Upper lobe of left lung (tissue), 6 donors: ENCODE measurements at regions not wholly inside any gene's neighbourhood (a gene's known extent, or its start where the extent isn't known, plus 50 kb on each side); places are given as distances from the start of the nearest gene placed in this dataset.

Experiments used
- ATAC-seq, 2 donors: fragments of 200-7000 bp; cut with Tn5 transposase; one replicate each; pipeline ENCODE4 v1.9.1; 2022; ENCODE audit warnings: mild to moderate bottlenecking in 2 of 2, moderate library complexity in 2 of 2; ENCODE audit not compliant: low FRiP score in 2 of 2
- DNase-seq, 2 donors: peaks; one replicate each; pipeline ENCODE4 v3.0.0-alpha.2; 2019 to 2020
- H3K27ac ChIP-seq, 4 donors: fragments of 200-600 bp; sonication (generic); one replicate each; pipeline ENCODE4 v1.5.1; 2016 to 2019
- H3K27me3 ChIP-seq, 4 donors: fragments of 200-600 bp; sonication (generic); one replicate each; pipeline ENCODE4 v1.5.1; 2017 to 2019
- H3K36me3 ChIP-seq, 4 donors: fragments of 200-600 bp; sonication (generic); one replicate each; pipeline ENCODE4 v1.5.1; 2016 to 2019
- H3K4me1 ChIP-seq, 4 donors: fragments of 200-600 bp; sonication (generic); one replicate each; pipeline ENCODE4 v1.5.1; 2018 to 2019
- H3K4me3 ChIP-seq, 4 donors: fragments of 200-600 bp; sonication (generic); one replicate each; pipeline ENCODE4 v1.5.1; 2017 to 2019; ENCODE audit warnings: mild to moderate bottlenecking in 2 of 4, moderate library complexity in 1 of 4
- H3K9me3 ChIP-seq, 4 donors: fragments of 200-600 bp; sonication (generic); one replicate each; pipeline ENCODE4 v1.5.1; 2018 to 2019
- CTCF ChIP-seq, 6 experiments: fragments of 450-650 bp in 4 of 6; fragments of 200-600 bp in 2 of 6; sonication (generic) in 2 of 6; IDR thresholded peaks; one replicate each; pipeline ENCODE4 v1.5.1; 2016 to 2019; ENCODE audit warnings: antibody characterized with exemption in 6 of 6
- EP300 ChIP-seq, 4 donors: sonication (generic); formaldehyde crosslinking; IDR thresholded peaks; one replicate each; pipeline ENCODE4 v1.5.1; 2017; ENCODE audit warnings: antibody characterized with exemption in 4 of 4, control low read depth in 2 of 4
- POLR2A ChIP-seq, 4 donors: fragments of 450-650 bp; IDR thresholded peaks; one replicate each; pipeline ENCODE4 v1.5.1; 2016 to 2017; ENCODE audit warnings: antibody characterized with exemption in 4 of 4, mild to moderate bottlenecking in 2 of 4
- POLR2AphosphoS5 ChIP-seq, 2 donors: sonication (generic); formaldehyde crosslinking; IDR thresholded peaks; one replicate each; pipeline ENCODE4 v1.5.1; 2017; ENCODE audit warnings: antibody characterized with exemption in 2 of 2
- WGBS, 2 donors: methylation state at CpG; one replicate each; pipeline ENCODE4 v1.1.5; 2017 to 2018; 5-methylcytosine and 5-hydroxymethylcytosine counted together
- donor health status: DM: no; HTN: no; CAD: no; lungs with moderate emphysema.
- donor health status: DM: no; HTN: yes; CAD: no; lungs with severe emphysema.

- DNase-seq = no peak
- ATAC-seq = no peak
- H3K27me3 ChIP-seq = no peaks in the 10 kb centered on the region
Measured at GRCh38 chr22:49193901-49194465, 633.7 kb downstream of the BRD1 start.

GRCh38 chr22:49193348-49193747 lies 634.3 kb downstream of the BRD1 start:
- no peaks in the 10 kb centered on the region for H3K36me3 ChIP-seq
- 86 to 95% methylated on average over 11 to 14 of the region's 14 CpGs for WGBS, 2 donors
- no peak for TF ChIP-seq EP300 (IDR thresholded peaks at IDR 0.05)
- TF ChIP-seq POLR2AphosphoS5 (IDR thresholded peaks at IDR 0.05) = no peak
- TF ChIP-seq POLR2A (IDR thresholded peaks at IDR 0.05) = no peak
- TF ChIP-seq CTCF (IDR thresholded peaks at IDR 0.05) = no peak
- ATAC-seq = no peak
- no peaks in the 10 kb centered on the region for H3K9me3 ChIP-seq
- no peak overlapping the region for H3K27ac ChIP-seq
- no peaks in the 10 kb centered on the region for H3K27me3 ChIP-seq
- no peak for DNase-seq
- H3K4me3 ChIP-seq = no peak overlapping the region
- H3K4me1 ChIP-seq = peaks cover 0 to 2% (median 0%) of the 10 kb centered on the region in 4 donors

More at GRCh38 chr22:49193901-49194465, 633.7 kb downstream of the BRD1 start:
- TF ChIP-seq POLR2A (IDR thresholded peaks at IDR 0.05) (no peak), EP300 (IDR thresholded peaks at IDR 0.05) (no peak), CTCF (IDR thresholded peaks at IDR 0.05) (no peak), POLR2AphosphoS5 (IDR thresholded peaks at IDR 0.05) (no peak)
- no peak overlapping the region for H3K4me3 ChIP-seq
- H3K27ac ChIP-seq = no peak overlapping the region
- H3K9me3 ChIP-seq = no peaks in the 10 kb centered on the region
- no peaks in the 10 kb centered on the region for H3K36me3 ChIP-seq
- 79 to 82% methylated on average over 11 to 13 of the region's 13 CpGs for WGBS, 2 donors
- H3K4me1 ChIP-seq = peaks cover 0 to 2% (median 0%) of the 10 kb centered on the region in 4 donors

- no peak overlapping the region for H3K4me3 ChIP-seq
- TF ChIP-seq POLR2AphosphoS5 (IDR thresholded peaks at IDR 0.05) = no peak
- no peak for TF ChIP-seq EP300 (IDR thresholded peaks at IDR 0.05)
- no peak for TF ChIP-seq CTCF (IDR thresholded peaks at IDR 0.05)
- no peak for TF ChIP-seq POLR2A (IDR thresholded peaks at IDR 0.05)
- no peaks in the 10 kb centered on the region for H3K27me3 ChIP-seq
- H3K4me1 ChIP-seq = peaks cover 0 to 2% (median 0%) of the 10 kb centered on the region in 4 donors
- ATAC-seq (no peak), DNase-seq (no peak)
- H3K9me3 ChIP-seq = no peaks in the 10 kb centered on the region
- no peaks in the 10 kb centered on the region for H3K36me3 ChIP-seq
- 80 to 81% methylated on average over 8 of the region's 8 CpGs for whole genome bisulfite sequencing, 2 donors
- no peak overlapping the region for H3K27ac ChIP-seq
Measured at GRCh38 chr22:49192857-49193250, 634.8 kb downstream of the BRD1 start.

GRCh38 chr22:49192180-49192856 lies 635.4 kb downstream of the BRD1 start:
- Histone ChIP-seq H3K9me3 (no peaks in the 10 kb centered on the region), H3K27ac (no peak overlapping the region), H3K36me3 (no peaks in the 10 kb centered on the region), H3K4me1 (peaks cover 0 to 2% (median 0%) of the 10 kb centered on the region in 4 donors), H3K4me3 (no peak overlapping the region), H3K27me3 (no peaks in the 10 kb centered on the region)
- ATAC-seq (peak in 1 of 2 donors; percentile 16), DNase-seq (no peak)
- 64 to 70% methylated on average over 12 to 25 of the region's 25 CpGs for WGBS, 2 donors
- TF ChIP-seq CTCF (IDR thresholded peaks at IDR 0.05) (no peak), POLR2AphosphoS5 (IDR thresholded peaks at IDR 0.05) (no peak), EP300 (IDR thresholded peaks at IDR 0.05) (no peak), POLR2A (IDR thresholded peaks at IDR 0.05) (no peak)
